ENCODE measurements at regions not wholly inside any gene's neighbourhood (a gene's known extent, or its start where the extent isn't known, plus 50 kb on each side); places are given as distances from the start of the nearest gene placed in this dataset.

GRCh38 chr1:94318505-94319030 is 81.2 kb upstream of the ARHGAP29 start:
- no peaks in the 10 kb centered on the region for H3K27me3 ChIP-seq (ENCODE audit: control insufficient read depth in 1 of 2, insufficient read depth in 1 of 2, low read length in 2 of 2)
- H3K9ac ChIP-seq (ENCODE audit: low read length) = no peak overlapping the region
- no peak overlapping the region for H2AFZ ChIP-seq (ENCODE audit: low read depth, low read length)
- no peak overlapping the region for H3K14ac ChIP-seq (ENCODE audit: low read length in 2 of 2)
- no peak overlapping the region for H4K8ac ChIP-seq (ENCODE audit: low read length)
- H3K23ac ChIP-seq (ENCODE audit: low read length in 2 of 2) = no peak overlapping the region
- H3K4me2 ChIP-seq (ENCODE audit: low read length, poor library complexity, severe bottlenecking) = no peak overlapping the region
- 97% methylated on average over 6 of the region's 6 CpGs for WGBS
- H3K36me3 ChIP-seq (ENCODE audit: control insufficient read depth in 1 of 2, insufficient read depth in 2 of 2, low read depth in 1 of 2, low read length in 2 of 2) = no peaks in the 10 kb centered on the region
- no peaks in the 10 kb centered on the region for H3K9me3 ChIP-seq (ENCODE audit: control insufficient read depth, low read length)
- peaks cover 5% of the 10 kb centered on the region for H3K79me1 ChIP-seq (replicated peaks; ENCODE audit: low read length, poor library complexity, severe bottlenecking)
- no peak overlapping the region for H3K4ac ChIP-seq (ENCODE audit: low read depth in 1 of 2, low read length in 2 of 2)
- H3K4me3 ChIP-seq (ENCODE audit: insufficient read depth in 1 of 2, low read depth in 1 of 2, low read length in 2 of 2) = no peak overlapping the region
- H2BK15ac ChIP-seq (ENCODE audit: low read depth, poor library complexity, severe bottlenecking) = no peak overlapping the region
- peak overlapping the region; percentile 77 for H2AK5ac ChIP-seq (ENCODE audit: low read length, severe bottlenecking)
- H4K91ac ChIP-seq (ENCODE audit: low read length) = no peak overlapping the region
- H3K4me1 ChIP-seq (ENCODE audit: control insufficient read depth, insufficient read depth, low read depth, low read length) = peaks cover 18% of the 10 kb centered on the region
- no peak overlapping the region for H2BK5ac ChIP-seq (ENCODE audit: low read depth, low read length, poor library complexity, severe bottlenecking)
- DNase-seq = no peak
- no peak overlapping the region for H2BK120ac ChIP-seq (ENCODE audit: low read depth, low read length)
- H3K27ac ChIP-seq (ENCODE audit: low read length, poor library complexity, severe bottlenecking) = peak overlapping the region; percentile 100
- H2BK12ac ChIP-seq (ENCODE audit: low read length in 2 of 2) = no peak overlapping the region
- no peak overlapping the region for H3K18ac ChIP-seq (ENCODE audit: low read depth in 1 of 2, low read length in 2 of 2)

GRCh38 chr1:94317790-94318188 is 80.4 kb upstream of the ARHGAP29 start:
- H3K9me3 ChIP-seq (ENCODE audit: control insufficient read depth, low read length) = no peaks in the 10 kb centered on the region
- no peak overlapping the region for H2BK12ac ChIP-seq (ENCODE audit: low read length in 2 of 2)
- no peak overlapping the region for H2AFZ ChIP-seq (ENCODE audit: low read depth, low read length)
- H3K4me1 ChIP-seq (ENCODE audit: control insufficient read depth, insufficient read depth, low read depth, low read length) = peaks cover 17% of the 10 kb centered on the region
- H3K4me3 ChIP-seq (ENCODE audit: insufficient read depth in 1 of 2, low read depth in 1 of 2, low read length in 2 of 2) = no peak overlapping the region
- H2BK15ac ChIP-seq (ENCODE audit: low read depth, poor library complexity, severe bottlenecking) = no peak overlapping the region
- no peak overlapping the region for H3K23ac ChIP-seq (ENCODE audit: low read length in 2 of 2)
- H4K91ac ChIP-seq (ENCODE audit: low read length) = no peak overlapping the region
- no peak overlapping the region for H3K14ac ChIP-seq (ENCODE audit: low read length in 2 of 2)
- no peak overlapping the region for H3K4me2 ChIP-seq (ENCODE audit: low read length, poor library complexity, severe bottlenecking)
- H2BK5ac ChIP-seq (ENCODE audit: low read depth, low read length, poor library complexity, severe bottlenecking) = no peak overlapping the region
- no peak for DNase-seq
- H3K79me1 ChIP-seq (replicated peaks; ENCODE audit: low read length, poor library complexity, severe bottlenecking) = peaks cover 5% of the 10 kb centered on the region
- H3K9ac ChIP-seq (ENCODE audit: low read length) = no peak overlapping the region
- H3K27ac ChIP-seq (ENCODE audit: low read length, poor library complexity, severe bottlenecking) = peak overlapping the region; percentile 100
- 100% methylated on average over 1 of the region's 1 CpG for WGBS
- no peak overlapping the region for H4K8ac ChIP-seq (ENCODE audit: low read length)
- no peaks in the 10 kb centered on the region for H3K36me3 ChIP-seq (ENCODE audit: control insufficient read depth in 1 of 2, insufficient read depth in 2 of 2, low read depth in 1 of 2, low read length in 2 of 2)
- H3K27me3 ChIP-seq (ENCODE audit: control insufficient read depth in 1 of 2, insufficient read depth in 1 of 2, low read length in 2 of 2) = no peaks in the 10 kb centered on the region
- no peak overlapping the region for H2AK5ac ChIP-seq (ENCODE audit: low read length, severe bottlenecking)
- H2BK120ac ChIP-seq (ENCODE audit: low read depth, low read length) = no peak overlapping the region
- H3K4ac ChIP-seq (ENCODE audit: low read depth in 1 of 2, low read length in 2 of 2) = no peak overlapping the region
- no peak overlapping the region for H3K18ac ChIP-seq (ENCODE audit: low read depth in 1 of 2, low read length in 2 of 2)

GRCh38 chr1:94316836-94317789 is 79.7 kb upstream of the ARHGAP29 start:
- Histone ChIP-seq H3K14ac (ENCODE audit: low read length in 2 of 2) (no peak overlapping the region), H3K27me3 (ENCODE audit: control insufficient read depth in 1 of 2, insufficient read depth in 1 of 2, low read length in 2 of 2) (no peaks in the 10 kb centered on the region), H4K8ac (ENCODE audit: low read length) (no peak overlapping the region), H2BK12ac (ENCODE audit: low read length in 2 of 2) (no peak overlapping the region), H2AK5ac (ENCODE audit: low read length, severe bottlenecking) (peak overlapping the region; percentile 100), H3K9ac (ENCODE audit: low read length) (no peak overlapping the region), H3K4me3 (ENCODE audit: insufficient read depth in 1 of 2, low read depth in 1 of 2, low read length in 2 of 2) (no peak overlapping the region), H2AFZ (ENCODE audit: low read depth, low read length) (no peak overlapping the region), H3K4ac (ENCODE audit: low read depth in 1 of 2, low read length in 2 of 2) (no peak overlapping the region), H3K4me2 (ENCODE audit: low read length, poor library complexity, severe bottlenecking) (peak overlapping the region; percentile 23), H2BK120ac (ENCODE audit: low read depth, low read length) (no peak overlapping the region), H2BK15ac (ENCODE audit: low read depth, poor library complexity, severe bottlenecking) (no peak overlapping the region), H3K23ac (ENCODE audit: low read length in 2 of 2) (no peak overlapping the region), H3K36me3 (ENCODE audit: control insufficient read depth in 1 of 2, insufficient read depth in 2 of 2, low read depth in 1 of 2, low read length in 2 of 2) (no peaks in the 10 kb centered on the region), H4K91ac (ENCODE audit: low read length) (no peak overlapping the region), H3K9me3 (ENCODE audit: control insufficient read depth, low read length) (no peaks in the 10 kb centered on the region), H3K18ac (ENCODE audit: low read depth in 1 of 2, low read length in 2 of 2) (no peak overlapping the region), H3K79me1 (replicated peaks; ENCODE audit: low read length, poor library complexity, severe bottlenecking) (peaks cover 5% of the 10 kb centered on the region), H3K27ac (ENCODE audit: low read length, poor library complexity, severe bottlenecking) (peak overlapping the region; percentile 100), H2BK5ac (ENCODE audit: low read depth, low read length, poor library complexity, severe bottlenecking) (peak overlapping the region; percentile 99), H3K4me1 (ENCODE audit: control insufficient read depth, insufficient read depth, low read depth, low read length) (peaks cover 14% of the 10 kb centered on the region)
- DNase-seq = peak; percentile 31
- 50% methylated on average over 4 of the region's 8 CpGs for WGBS

- no peak overlapping the region for H2AFZ ChIP-seq (ENCODE audit: low read depth, low read length)
- no peak for DNase-seq
- H3K23ac ChIP-seq (ENCODE audit: low read length in 2 of 2) = no peak overlapping the region
Observed at GRCh38 chr1:94316183-94316582, 78.8 kb upstream of the ARHGAP29 start.

More at GRCh38 chr1:94316183-94316582, 78.8 kb upstream of the ARHGAP29 start:
- no peak overlapping the region for H4K8ac ChIP-seq (ENCODE audit: low read length)
- WGBS = no CpG with 5 or more reads among the region's 1 CpG
- H2BK120ac ChIP-seq (ENCODE audit: low read depth, low read length) = no peak overlapping the region
- peak overlapping the region; percentile 99 for H2BK5ac ChIP-seq (ENCODE audit: low read depth, low read length, poor library complexity, severe bottlenecking)
- H3K9ac ChIP-seq (ENCODE audit: low read length) = no peak overlapping the region
- no peaks in the 10 kb centered on the region for H3K36me3 ChIP-seq (ENCODE audit: control insufficient read depth in 1 of 2, insufficient read depth in 2 of 2, low read depth in 1 of 2, low read length in 2 of 2)
- H3K18ac ChIP-seq (ENCODE audit: low read depth in 1 of 2, low read length in 2 of 2) = no peak overlapping the region
- peaks cover 9% of the 10 kb centered on the region for H3K79me1 ChIP-seq (replicated peaks; ENCODE audit: low read length, poor library complexity, severe bottlenecking)
- no peaks in the 10 kb centered on the region for H3K9me3 ChIP-seq (ENCODE audit: control insufficient read depth, low read length)
- H3K27ac ChIP-seq (ENCODE audit: low read length, poor library complexity, severe bottlenecking) = peak overlapping the region; percentile 100
- peaks cover 14% of the 10 kb centered on the region for H3K4me1 ChIP-seq (ENCODE audit: control insufficient read depth, insufficient read depth, low read depth, low read length)
- H2BK12ac ChIP-seq (ENCODE audit: low read length in 2 of 2) = no peak overlapping the region
- peak overlapping the region; percentile 100 for H2AK5ac ChIP-seq (ENCODE audit: low read length, severe bottlenecking)
- H3K4me3 ChIP-seq (ENCODE audit: insufficient read depth in 1 of 2, low read depth in 1 of 2, low read length in 2 of 2) = no peak overlapping the region
- no peak overlapping the region for H3K14ac ChIP-seq (ENCODE audit: low read length in 2 of 2)
- no peak overlapping the region for H2BK15ac ChIP-seq (ENCODE audit: low read depth, poor library complexity, severe bottlenecking)
- H3K4ac ChIP-seq (ENCODE audit: low read depth in 1 of 2, low read length in 2 of 2) = no peak overlapping the region
- no peak overlapping the region for H4K91ac ChIP-seq (ENCODE audit: low read length)
- no peaks in the 10 kb centered on the region for H3K27me3 ChIP-seq (ENCODE audit: control insufficient read depth in 1 of 2, insufficient read depth in 1 of 2, low read length in 2 of 2)
- H3K4me2 ChIP-seq (ENCODE audit: low read length, poor library complexity, severe bottlenecking) = peak overlapping the region; percentile 23

Data from mesenchymal stem cell (in vitro differentiated cells and primary cell).